HepG2 (cell line): ENCODE measurements at regions not wholly inside any gene's neighbourhood (a gene's known extent, or its start where the extent isn't known, plus 50 kb on each side); places are given as distances from the start of the nearest gene placed in this dataset.

ENCODE experiments used
- CENPX ChIP-seq: sonication (generic); formaldehyde crosslinking; IDR thresholded peaks from 2 replicates; pipeline ENCODE4 v1.9.0; 2021; ENCODE audit warnings: mild to moderate bottlenecking, missing genetic modification reagents, moderate library complexity
- GTF2F1 ChIP-seq: fragments of 150-350 bp; IDR thresholded peaks from 2 replicates; pipeline ENCODE4 v1.6.1; 2014; ENCODE audit warnings: low read length
- HOXA9 ChIP-seq: sonication (generic); formaldehyde crosslinking; IDR thresholded peaks from 2 replicates; pipeline ENCODE4 v1.8.1; 2022; ENCODE audit warnings: missing genetic modification reagents, mild to moderate bottlenecking, moderate library complexity, borderline replicate concordance
- KDM4B ChIP-seq: sonication (generic); formaldehyde crosslinking; IDR thresholded peaks from 2 replicates; pipeline ENCODE4 v1.4.0; 2020; ENCODE audit warnings: missing genetic modification reagents
- KLF16 ChIP-seq, 2 experiments: sonication (generic) in 1 of 2; formaldehyde crosslinking in 1 of 2; IDR thresholded peaks; 2 replicates each; pipeline versions ENCODE4 v1.6.1 to v1.8.0; 2016 to 2023; ENCODE audit warnings: missing genetic modification reagents in 2 of 2, missing compliant biosample characterization in 1 of 2
- MLLT10 ChIP-seq: sonication (generic); formaldehyde crosslinking; IDR thresholded peaks from 2 replicates; pipeline ENCODE4 v1.4.0; 2020; ENCODE audit warnings: missing genetic modification reagents
- NCOA2 ChIP-seq: sonication (generic); formaldehyde crosslinking; IDR thresholded peaks from 2 replicates; pipeline ENCODE4 v1.8.0; 2022; ENCODE audit warnings: inconsistent platforms
- SIN3B ChIP-seq: fragments of 150-350 bp; IDR thresholded peaks from 2 replicates; pipeline ENCODE4 v1.6.1; 2014; ENCODE audit warnings: low read length
- TP53 ChIP-seq: sonication (generic); formaldehyde crosslinking; conservative IDR thresholded peaks from 2 replicates; pipeline ENCODE4 v1.4.0; 2020; ENCODE audit warnings: missing genetic modification reagents
- UBTF ChIP-seq: sonication (generic); formaldehyde crosslinking; IDR thresholded peaks from 2 replicates; pipeline ENCODE4 v1.4.0; 2020; ENCODE audit warnings: mild to moderate bottlenecking, missing genetic modification reagents
- YEATS4 ChIP-seq: sonication (generic); formaldehyde crosslinking; IDR thresholded peaks from 2 replicates; pipeline ENCODE4 v1.4.0; 2020; ENCODE audit warnings: missing genetic modification reagents, borderline replicate concordance
- ZBTB46 ChIP-seq: sonication (generic); formaldehyde crosslinking; IDR thresholded peaks from 2 replicates; pipeline ENCODE4 v1.4.0; 2020; ENCODE audit warnings: mild to moderate bottlenecking, missing genetic modification reagents, borderline replicate concordance
- ZFX ChIP-seq: sonication (generic); formaldehyde crosslinking; IDR thresholded peaks from 2 replicates; pipeline ENCODE4 v1.4.0; 2020; ENCODE audit warnings: mild to moderate bottlenecking, low read depth, missing genetic modification reagents, moderate library complexity
- ZHX2 ChIP-seq, 2 experiments: sonication (generic) in 1 of 2; formaldehyde crosslinking in 1 of 2; IDR thresholded peaks; 2 replicates each; pipeline versions ENCODE4 v1.6.1 to v1.9.0; 2014 to 2022; ENCODE audit warnings: antibody characterized with exemption in 1 of 2, borderline replicate concordance in 1 of 2, inconsistent platforms in 1 of 2, low read depth in 1 of 2, missing genetic modification reagents in 1 of 2
- ZKSCAN8 ChIP-seq: IDR thresholded peaks from 2 replicates; pipeline ENCODE4 v1.6.1; 2016; ENCODE audit warnings: borderline replicate concordance, missing genetic modification reagents, missing compliant biosample characterization
- ZNF232 ChIP-seq: sonication (generic); formaldehyde crosslinking; IDR thresholded peaks from 2 replicates; pipeline ENCODE4 v1.4.0; 2020; ENCODE audit warnings: missing genetic modification reagents, borderline replicate concordance
- ZNF549 ChIP-seq: sonication (generic); formaldehyde crosslinking; IDR thresholded peaks from 2 replicates; pipeline ENCODE4 v1.5.0; 2020; ENCODE audit warnings: missing genetic modification reagents
- ZNF790 ChIP-seq: sonication (generic); formaldehyde crosslinking; IDR thresholded peaks from 2 replicates; pipeline ENCODE4 v1.8.0; 2022; ENCODE audit warnings: missing genetic modification reagents, mild to moderate bottlenecking, borderline replicate concordance
- ZNF879 ChIP-seq: sonication (generic); formaldehyde crosslinking; IDR thresholded peaks from 2 replicates; pipeline ENCODE4 v1.8.1; 2023; ENCODE audit warnings: missing genetic modification reagents
- ZNF883 ChIP-seq: sonication (generic); formaldehyde crosslinking; IDR thresholded peaks from 2 replicates; pipeline ENCODE4 v1.5.1; 2020; ENCODE audit warnings: mild to moderate bottlenecking, missing genetic modification reagents; ENCODE audit errors: not compliant biosample characterization

GRCh38 chr20:53869466-53870258 lies 200.7 kb downstream of the BCAS1 start (continued):
- TF ChIP-seq NCOA2 (CRISPR knock-in tag) (peak; percentile 65; the same call in 1 of the 2 replicates), TP53 (CRISPR knock-in tag) (peak; percentile 87; the same call in 1 of the 2 replicates), ZNF790 (CRISPR knock-in tag) (no peak), YEATS4 (CRISPR knock-in tag) (peak; percentile 80), ZNF879 (no peak), KDM4B (CRISPR knock-in tag) (peak; percentile 96; the same call in 1 of the 2 replicates), UBTF (CRISPR knock-in tag) (peak; percentile 40; the same call in 1 of the 2 replicates), ZFX (CRISPR knock-in tag) (peak; percentile 83), HOXA9 (CRISPR knock-in tag) (no peak), KLF16 (CRISPR knock-in tag; IDR thresholded peaks at IDR 0.05) (peak in 1 of 2 experiments; percentile 91; a peak in 1 of 4 replicates), ZHX2 (IDR thresholded peaks at IDR 0.05; ENCODE audit: low read depth) (no peak), ZHX2 (CRISPR knock-in tag; IDR thresholded peaks at IDR 0.05; ENCODE audit: borderline replicate concordance) (peak; percentile 66; the same call in 1 of the 2 replicates), GTF2F1 (no peak), ZKSCAN8 (CRISPR knock-in tag) (peak; percentile 97; the same call in 1 of the 2 replicates), SIN3B (no peak), CENPX (CRISPR knock-in tag) (no peak), MLLT10 (CRISPR knock-in tag) (no peak), ZNF232 (CRISPR knock-in tag) (peak; percentile 69; the same call in 1 of the 2 replicates), ZNF549 (CRISPR knock-in tag) (no peak), ZNF883 (CRISPR knock-in tag) (no peak), ZBTB46 (CRISPR knock-in tag) (no peak)
